Activated naive CD4-positive, alpha-beta T cell (primary cell): ENCODE measurements at regions not wholly inside any gene's neighbourhood (a gene's known extent, or its start where the extent isn't known, plus 50 kb on each side); places are given as distances from the start of the nearest gene placed in this dataset.
"Not testable (repeated sequence)": the region's sequence is repeated elsewhere in the genome, so short reads cannot be mapped to it uniquely, and the experiment has no call there.

Experiments used
- DNase-seq, 4 experiments: peaks; one replicate each; lab custom pipeline; 2025; lab: John Stamatoyannopoulos, UW

DNA sequence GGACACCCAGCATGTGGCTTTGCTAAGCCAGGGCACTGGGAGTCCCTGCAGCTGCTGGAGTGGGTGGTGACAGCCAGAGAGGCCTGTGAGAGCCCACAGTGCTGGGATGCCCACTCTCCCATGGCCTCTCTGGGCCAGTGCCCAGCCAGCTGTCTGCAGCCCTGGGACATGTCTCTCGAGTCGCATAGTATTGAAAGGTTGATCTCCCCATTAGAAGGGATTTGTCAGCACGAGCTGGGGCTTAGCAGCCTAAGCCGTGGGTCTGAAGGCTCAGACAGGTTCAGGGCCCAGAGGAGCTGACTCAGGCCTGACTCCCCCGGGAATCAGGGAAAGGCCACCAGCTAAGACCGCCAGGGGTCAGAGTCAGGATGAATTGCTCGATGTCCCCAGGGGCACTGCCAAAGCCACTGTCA, 53.5 kb downstream of the FOXD2 start:
- no peak for DNase-seq

DNA sequence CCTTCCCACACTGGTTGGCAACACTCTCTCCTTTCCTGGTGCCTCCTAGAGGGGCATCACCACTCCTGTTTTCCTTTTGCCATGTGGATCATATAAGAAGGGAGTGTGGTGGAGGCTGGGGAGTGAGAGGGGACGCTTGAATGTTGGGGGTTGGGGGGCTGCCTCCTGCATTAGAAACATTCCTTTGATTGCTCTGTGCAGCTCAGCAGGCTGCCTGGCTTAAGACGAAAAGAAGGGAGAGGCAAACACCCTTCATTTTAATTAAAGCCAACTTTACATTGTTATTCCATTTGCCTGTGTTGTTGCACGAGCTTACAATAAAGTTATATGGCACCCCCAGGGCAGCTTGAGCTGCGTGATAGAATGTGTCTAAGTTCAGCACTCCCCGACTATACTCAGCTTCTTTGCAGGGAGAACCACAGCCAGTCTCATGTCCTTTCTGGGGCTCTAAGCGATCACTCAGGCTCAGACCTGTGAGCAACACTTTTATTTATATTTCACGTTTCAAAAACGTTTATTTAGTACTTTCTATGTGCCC, 57.4 kb downstream of the FOXD2 start:
- no peak for DNase-seq

DNA sequence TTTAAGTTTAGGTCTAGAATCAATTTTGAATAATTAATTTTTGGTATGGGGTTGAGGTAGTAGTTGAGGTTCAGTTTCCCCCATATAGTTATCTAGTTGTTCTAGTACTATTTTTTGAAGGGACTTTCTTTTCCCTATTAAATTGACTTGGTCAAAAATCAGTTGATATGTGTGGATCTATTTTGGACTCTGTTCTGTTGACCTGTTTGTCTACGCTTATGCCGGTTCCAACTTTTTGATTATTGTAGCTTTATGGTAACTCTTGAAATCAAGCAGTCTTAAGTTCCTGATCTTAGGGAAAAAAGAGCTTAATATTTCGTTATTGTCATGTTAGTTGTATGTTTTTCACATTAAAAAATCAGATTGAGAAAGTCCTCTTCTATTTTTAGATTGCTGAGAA, 60.7 kb downstream of the FOXD2 start:
- DNase-seq = no peak

DNA sequence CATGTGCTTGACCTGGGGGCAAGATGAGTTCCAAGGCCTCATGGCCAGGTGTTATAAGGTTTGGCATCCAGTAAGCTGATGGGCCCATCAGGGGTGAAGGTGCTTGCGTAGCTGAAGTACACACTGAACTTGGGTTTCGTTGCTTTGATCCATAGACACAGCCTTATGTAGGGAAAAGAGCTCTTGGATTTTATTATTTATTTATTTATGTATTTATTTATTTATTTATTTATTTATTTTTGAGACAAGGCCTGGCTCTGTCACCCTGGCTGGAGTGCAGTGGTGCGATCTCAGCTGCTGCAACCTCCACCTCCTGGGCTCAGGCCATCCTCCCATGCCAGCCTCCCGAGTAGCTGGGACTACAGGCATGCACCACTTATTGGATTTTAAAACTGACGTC, 63.2 kb downstream of the FOXD2 start:
- no peak for DNase-seq

DNA sequence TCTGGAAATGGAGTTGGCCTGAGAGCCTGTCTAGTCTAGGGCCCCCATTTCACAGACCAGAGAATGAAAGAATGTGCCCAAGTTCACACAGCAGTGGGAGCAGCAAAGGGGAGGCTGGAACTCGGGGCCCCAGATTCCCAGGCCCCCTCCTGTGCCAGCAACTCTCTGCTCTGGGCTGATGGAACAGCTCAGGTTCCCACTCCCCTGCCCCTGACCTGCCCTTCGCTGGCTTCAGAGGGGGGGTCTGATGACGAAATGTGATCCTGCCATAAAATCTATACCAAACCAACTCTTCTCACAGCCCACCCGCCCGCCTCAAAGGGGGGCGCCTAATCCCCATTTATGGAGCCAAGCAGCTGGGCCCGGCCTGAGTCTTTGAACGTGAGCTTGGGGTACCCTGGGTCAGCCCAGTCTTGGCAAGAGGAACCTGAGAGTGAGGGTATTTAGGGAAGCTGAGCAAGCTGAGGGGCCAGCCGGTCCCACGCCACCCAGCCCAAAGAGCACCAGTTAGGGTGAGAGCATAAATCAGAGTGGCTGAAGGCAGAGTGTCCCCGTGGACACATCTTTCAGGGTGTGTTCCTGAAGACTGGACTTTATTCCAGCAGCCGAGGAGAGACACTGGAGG, 65.0 kb downstream of the FOXD2 start:
- no peak for DNase-seq

DNA sequence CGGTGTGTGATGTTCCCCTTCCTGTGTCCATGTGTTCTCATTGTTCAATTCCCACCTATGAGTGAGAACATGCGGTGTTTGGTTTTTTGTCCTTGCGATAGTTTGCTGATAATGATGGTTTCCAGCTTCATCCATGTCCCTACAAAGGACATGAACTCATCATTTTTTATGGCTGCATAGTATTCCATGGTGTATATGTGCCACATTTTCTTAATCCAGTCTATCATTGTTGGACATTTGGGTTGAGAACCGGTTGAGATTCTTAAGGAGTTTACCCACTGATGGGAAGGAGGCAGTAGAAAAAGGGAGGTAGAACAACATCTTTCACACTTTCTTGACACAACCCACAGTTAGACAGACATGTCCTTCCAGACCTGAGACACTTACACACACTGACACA, 67.0 kb downstream of the FOXD2 start:
- not testable (repeated sequence) for DNase-seq

DNA sequence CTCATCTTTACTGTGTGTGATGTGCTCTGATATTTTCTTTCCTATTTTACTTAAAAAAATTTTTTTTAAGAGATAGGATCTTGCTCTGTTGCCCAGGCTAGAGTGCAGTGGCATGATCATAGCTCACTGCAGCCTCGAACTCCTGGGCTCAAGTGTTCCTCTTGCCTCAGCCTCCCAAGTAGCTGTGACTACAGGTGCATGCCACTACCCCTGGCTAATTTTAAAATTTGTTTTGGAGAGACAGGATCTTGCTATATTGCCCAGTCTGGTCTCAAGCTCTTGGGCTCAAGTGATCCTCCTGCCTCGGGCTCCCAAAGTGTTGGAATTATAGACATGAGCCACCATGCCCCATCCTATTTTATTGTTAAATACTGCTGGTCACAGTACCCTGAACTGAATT, 67.4 kb downstream of the FOXD2 start:
- no peak for DNase-seq

DNA sequence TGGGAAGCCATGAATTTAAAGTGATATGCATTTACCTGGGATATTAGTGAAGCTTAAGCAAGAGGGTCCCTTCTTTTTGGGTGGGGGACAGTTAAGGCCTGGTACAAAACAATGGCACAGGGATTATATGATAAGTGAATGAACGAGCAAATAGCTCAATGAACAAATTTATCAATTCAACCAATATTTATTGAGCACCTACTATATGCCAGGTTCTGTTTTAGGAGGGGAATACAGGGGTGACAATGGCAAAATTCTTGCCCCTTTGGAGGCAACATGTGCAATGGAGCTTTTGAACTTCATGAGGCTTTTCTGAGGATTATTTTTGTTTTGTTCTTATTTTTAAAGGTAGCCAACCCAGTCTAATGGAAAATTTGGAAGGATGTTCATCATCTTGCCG, 68.2 kb downstream of the FOXD2 start:
- DNase-seq = no peak

DNA sequence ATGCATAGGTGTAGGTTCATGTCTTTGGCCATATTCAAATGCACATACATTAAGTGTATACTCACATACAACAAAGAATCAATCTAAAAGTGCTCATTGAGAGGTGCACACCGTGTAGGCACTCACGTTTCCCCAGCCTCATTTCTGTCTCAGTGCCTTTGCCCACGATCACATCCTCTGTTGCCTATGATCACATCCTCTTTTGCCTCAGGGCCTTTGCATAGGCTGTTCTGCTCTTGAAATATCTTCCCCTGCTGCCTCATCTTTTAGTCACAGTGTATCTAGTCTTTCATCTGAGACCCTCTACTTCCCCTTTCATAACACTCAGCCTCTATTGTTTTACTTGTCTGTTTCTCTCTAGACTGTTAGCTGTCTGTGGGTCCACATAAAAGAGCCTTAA, 69.3 kb downstream of the FOXD2 start:
- no peak for DNase-seq

DNA sequence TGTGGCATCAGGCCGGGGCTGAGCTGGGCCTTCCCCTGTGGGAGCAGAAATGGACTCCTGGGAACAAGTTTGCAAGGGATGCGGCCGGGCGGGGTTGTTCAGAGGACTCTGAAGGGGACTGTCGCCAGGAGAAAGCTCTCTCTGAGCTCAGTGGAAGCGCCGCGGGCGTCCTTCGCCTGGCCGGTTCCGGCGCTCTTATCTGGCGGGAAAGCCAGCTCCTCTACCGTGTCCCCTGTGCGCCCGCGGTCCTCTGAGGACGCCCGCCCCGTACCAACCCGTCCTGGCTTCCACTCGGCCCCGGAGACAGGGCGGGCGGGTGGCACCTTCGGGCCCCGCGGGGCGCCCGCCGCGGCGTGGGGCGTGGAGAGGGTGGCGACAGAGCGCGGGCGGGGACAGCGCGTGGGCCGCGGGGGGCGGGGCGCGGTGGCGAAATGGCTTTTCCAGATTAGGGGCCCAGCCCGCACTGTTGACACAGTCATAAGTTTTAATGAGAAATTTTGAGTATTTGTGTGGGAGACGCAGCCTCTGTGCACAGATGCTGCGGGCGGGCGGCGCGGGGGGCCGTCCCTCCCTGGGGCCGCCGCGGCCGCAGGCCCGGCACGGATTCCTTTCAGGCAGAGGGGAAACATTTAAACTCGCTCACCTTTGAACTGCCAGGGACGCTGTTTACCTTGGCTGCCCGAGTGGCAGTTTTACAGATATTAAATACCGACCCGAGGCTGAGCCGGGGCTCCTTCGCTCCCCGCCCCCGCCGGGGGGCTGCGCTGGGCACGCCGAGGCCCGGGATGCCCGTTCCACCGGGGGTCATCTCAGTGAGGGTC, 70.2 kb downstream of the FOXD2 start:
- no peak for DNase-seq

DNA sequence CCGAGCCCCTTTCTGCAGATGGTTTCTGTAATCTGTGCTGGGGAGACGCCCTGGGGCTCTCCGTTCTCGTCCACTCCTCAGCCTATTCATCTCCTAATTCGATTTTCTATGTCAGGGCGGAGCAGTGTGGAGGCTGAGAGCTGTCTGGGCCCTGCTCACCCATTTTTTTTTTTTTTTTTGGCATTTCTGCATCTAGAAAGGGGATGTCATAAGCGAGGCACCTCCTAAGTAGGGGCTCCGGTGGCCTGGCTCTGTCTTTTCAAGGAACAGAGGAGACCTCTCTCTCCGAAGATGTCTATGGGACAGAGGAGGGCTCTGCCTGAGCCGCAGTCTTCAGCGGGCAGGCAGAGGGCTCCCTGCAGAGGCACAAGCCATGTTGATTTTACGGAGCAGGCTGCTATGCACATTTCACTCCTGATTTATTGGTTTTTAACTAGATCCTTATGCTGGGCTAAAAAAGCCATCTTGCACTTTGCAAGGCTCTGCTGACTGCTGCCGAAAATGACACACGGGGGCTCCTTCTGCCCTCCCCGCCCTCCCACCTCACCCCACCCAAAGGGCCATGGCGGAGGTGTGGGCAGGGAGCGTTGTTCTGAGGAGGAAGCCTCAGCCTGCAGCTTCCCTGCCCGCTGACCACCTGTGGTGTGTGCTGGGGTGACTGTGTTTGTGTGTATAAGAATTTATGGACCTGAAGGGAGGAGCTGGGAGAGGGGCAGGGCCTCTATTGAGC, 71.0 kb downstream of the FOXD2 start:
- DNase-seq = no peak

DNA sequence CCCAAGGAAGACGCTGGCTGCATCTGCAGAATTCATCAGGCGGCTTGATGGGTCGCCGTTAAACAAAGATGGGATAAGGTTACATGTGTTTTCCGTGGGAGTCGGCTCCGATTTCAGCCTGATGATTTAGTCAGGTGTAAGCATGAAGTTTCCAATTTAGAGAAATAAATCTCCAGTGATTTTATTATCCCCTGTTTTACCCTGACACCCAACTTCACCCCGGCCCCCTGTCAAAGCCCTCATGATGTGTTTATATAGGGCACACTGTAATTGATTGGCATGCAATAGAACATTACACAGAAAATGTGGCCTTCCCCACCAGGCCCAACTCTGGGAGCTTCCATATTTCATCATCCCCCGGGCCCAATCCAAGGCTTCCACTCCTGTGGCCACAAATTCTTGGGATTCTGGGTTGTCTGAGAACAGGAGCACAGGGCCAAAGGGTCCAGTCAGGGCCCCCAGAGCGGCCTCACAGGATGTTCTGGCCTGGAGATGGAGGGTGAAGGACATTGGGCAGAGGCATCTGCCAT, 72.5 kb downstream of the FOXD2 start:
- DNase-seq = no peak

DNA sequence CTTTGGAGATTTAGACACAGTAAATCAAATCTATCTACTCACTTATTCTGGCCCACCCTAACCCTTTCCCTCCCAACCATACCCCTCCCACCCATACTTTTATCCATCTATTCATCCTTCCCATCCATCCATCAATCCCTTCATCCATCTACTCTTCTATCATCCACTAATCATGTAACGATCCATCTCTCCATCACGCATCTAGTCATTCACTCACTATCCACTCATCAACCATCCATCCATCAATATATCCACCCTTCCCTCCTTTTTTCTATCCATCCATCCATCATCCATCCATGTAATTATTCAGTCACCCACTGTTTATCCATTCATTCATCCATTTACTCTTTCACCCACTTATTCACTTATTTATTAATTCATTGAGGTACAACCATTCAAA, 74.0 kb downstream of the FOXD2 start:
- no peak for DNase-seq

DNA sequence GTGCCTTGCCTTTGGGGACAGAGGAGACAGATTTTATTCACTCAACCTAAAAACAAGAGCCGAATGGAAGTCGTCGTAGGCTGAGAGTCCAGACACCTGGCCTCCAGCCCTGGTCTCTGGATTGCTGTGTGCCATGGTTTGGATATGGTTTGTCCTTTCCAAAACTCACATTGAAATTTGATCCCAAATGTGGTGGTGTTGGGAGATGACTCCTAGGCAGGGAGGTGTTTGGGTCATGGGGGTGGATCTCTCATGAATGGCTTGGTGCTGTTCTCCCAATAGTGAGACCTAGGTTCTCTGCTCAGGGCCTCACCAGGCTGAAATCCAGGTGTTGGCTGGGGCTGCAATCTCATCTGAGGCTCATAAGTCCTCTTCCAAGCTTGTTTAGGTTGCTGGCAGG, 75.5 kb downstream of the FOXD2 start:
- no peak for DNase-seq

DNA sequence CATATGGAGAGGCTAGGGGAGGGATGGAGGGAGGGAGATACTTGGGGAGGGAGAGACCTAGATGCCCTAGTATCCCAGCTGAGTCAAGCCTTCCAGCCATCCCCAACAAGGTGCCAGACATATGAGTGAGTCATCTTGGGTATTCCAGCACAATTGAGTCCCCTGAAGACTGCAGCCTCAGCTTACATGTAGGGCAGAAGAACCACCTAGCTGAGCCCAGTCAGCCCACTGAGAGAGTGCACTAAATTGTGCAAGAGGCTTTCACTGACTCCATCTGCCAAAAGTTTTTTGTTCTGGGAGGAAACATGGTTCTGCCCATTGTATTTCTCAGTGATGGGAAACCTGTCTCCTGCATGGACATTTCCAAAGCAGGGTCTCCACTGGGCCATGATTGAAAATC, 76.4 kb downstream of the FOXD2 start:
- DNase-seq = no peak

DNA sequence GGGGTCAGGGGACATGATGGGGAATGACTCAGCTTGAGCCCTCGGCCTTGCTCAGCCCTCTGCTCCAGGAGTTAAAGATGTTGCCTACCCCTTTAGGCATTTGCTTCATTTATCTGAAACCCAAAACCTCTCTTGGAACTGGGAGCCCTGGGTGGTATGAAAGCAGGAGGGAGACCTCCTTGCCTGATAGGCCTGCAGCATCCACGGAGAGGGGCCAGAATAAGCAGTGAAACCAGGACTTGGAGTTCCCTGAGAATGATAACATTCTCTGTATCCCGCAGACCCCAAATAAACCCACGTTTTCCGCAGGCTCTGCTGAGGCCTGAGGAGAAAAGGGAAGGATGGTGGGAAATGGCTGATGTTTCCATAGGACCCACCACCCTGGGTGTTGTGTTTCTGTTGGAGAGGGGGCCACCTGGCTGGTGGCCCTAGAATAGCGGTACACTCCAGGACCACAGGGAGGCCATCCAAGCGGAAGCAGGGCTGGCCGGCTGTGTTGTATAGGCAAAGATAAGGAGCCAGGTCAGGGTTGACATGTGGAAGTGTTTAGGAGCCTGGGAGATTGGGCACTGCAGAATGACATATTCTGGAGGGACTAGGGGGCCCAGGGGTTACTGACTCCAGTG, 77.4 kb downstream of the FOXD2 start:
- no peak for DNase-seq

DNA sequence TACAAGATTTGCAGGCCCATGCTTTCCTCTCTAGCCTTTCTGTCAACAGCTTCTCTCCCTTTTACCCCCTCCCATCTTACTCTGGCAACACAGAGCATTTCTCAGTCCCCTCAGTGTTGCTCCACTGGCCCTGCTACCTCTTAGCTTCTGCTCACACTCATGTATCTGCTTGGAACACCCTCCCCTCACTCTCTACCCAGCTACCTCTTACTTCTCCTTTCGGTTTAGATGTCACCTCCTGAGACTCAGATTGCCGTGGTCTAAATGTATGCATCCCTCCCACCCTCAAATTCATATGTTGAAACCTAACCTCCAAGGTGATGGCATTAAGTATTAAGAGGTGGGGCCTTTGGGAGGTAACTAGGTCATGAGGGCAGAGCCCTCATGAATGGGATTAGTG, 80.1 kb downstream of the FOXD2 start:
- DNase-seq = no peak

DNA sequence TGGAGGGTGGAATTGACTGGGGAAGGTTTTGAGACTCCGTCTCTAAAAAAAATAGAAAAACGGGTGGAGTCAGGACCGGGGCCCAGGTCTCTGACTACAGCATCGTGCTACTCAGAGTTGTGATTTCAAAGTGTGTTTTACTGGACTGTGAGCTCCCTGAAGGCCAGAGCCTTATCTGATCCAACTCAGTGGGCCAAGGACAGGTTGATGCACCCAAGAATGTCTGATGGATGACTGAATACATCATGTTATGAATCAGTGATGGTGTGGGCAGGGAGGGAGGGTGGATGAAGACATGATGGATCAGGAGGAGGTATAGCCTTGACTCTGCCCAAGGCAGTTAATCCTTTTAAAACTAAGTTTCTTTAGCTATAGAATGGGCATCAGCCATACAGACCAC, 81.6 kb downstream of the FOXD2 start:
- no peak for DNase-seq

DNA sequence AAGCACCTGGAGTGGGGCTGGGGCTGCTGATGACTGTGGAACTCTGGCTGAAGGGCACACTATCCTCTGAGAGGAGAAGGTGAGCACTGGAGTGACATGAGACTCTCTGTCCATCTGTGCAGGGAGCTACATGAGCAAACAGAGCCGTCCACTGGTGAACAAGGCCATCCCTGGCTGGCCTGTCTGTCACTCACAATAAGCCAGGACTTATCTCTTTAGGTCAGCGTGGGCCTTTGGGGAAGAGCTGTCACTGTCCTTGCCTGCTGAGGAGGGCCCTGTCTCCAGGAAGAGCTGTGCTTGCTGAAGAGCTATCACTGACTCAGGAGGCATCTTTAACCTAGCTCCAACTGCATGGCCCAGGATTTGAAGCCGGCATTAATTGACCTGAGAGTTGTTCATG, 82.1 kb downstream of the FOXD2 start:
- DNase-seq = no peak

DNA sequence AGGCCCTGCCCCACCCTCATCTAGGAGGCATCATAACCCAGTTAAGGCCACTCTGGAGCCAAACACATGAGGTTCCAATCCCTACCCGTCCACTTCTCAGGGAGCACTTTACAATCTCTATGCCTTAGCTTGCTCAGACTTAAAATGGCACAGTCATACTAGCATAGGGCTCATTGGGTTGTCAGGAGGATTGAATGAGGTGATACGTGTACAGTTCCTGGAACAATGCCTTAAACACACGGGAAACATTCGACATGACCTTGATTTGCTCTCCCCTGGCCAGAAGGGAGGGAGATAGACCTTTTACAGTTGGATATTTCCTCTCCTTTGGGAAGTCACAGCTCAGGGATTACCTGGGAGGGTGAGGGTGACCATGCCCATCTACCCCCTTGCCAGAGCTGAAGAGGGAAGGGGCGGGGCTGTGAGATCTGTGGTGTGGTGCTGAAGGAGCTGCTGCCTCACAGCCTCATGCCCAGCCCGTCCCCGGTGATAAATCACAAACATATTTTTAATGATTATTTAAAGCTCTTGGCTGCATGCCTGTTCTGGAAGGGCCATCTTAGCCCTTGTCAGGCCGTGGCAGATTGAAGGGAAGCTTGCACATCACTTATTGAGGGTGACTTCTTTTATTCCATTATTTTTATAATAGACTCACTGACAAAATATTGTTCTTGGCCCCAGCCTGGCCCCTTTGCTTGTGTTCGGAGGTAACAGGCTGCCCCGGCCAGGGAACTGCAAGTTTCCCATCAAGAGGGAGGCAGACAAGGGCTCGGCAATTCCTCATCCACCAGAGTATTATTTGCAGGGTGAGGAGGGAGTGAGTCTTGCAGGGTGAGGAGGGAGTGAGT, 83.4 kb downstream of the FOXD2 start:
- DNase-seq = no peak
